NCI-H2171 (cell line): ENCODE measurements at regions not wholly inside any gene's neighbourhood (a gene's known extent, or its start where the extent isn't known, plus 50 kb on each side); places are given as distances from the start of the nearest gene placed in this dataset.

Experiments
- DNase-seq: peaks from one replicate; lab custom pipeline; 2025; lab: John Stamatoyannopoulos, UW

DNA sequence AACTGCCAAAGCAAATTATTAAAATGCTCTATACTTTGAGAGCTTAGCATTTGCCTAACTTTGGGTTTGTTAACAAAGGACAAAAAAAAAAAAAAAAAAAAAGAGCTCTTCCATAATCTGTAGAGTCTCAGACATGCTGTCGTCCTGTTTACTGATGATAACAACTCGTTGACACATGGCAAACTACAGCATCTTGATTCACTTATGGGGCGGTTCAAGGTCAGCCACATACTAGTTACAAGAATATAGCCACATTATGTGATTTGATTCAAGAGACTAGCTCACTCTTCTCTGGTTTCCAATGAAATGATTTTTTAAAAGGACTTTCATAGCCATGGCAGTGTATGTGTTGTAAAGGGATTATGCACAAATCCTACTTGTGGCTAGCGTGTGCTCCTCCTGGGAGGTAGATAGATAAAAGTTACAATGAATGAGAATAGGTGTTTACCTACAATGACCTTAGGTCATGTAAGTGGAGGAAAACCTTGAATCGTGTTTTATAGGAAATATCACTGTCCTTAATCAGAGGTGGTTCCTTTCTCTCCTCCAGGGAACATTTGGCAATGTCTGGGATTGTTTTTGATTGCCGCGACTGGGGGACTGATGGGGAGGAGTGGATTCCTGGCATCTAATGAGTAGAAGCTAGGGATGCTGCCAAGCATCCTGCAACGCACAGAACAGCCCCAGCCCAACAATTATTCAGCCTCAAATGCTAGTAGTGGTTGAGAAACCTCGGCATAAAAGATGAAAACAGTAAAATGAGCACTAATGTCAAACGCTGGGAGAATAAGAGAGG is 969.2 kb upstream of the SLC35B3 start:
- no peak for DNase-seq

GRCh38 chr6:9403736-9404135 is 968.4 kb upstream of the SLC35B3 start:
- DNase-seq, result no peak

DNA sequence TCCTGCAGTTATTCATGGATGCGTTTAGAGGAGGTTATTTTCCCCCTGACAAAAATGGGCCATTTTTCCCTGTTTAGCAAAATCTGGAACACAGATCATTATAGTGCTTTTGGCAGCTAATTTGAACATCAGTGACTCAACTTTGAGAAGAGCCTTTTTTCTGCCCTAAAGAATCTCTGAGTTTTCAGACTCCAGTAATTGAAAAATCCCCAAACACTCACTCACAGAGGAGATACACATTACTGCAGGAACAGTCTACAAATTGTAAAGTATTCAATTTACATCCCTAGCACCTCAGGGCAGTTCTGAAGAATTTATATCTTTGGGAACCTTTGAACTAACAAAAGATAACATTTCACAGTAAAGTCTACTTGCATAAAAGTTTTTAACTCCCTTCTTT is 966.6 kb upstream of the SLC35B3 start:
- DNase-seq, result no peak

- no peak for DNase-seq
Measured at GRCh38 chr6:9399916-9400315, 964.6 kb upstream of the SLC35B3 start.

GRCh38 chr6:9398767-9399373 is 963.5 kb upstream of the SLC35B3 start:
- no peak for DNase-seq

GRCh38 chr6:9398071-9398766 is 962.9 kb upstream of the SLC35B3 start:
- no peak for DNase-seq

- no peak for DNase-seq
Measured at GRCh38 chr6:9388596-9388995, 953.3 kb upstream of the SLC35B3 start.

- no peak for DNase-seq
Measured at GRCh38 chr6:9380568-9380967, 945.2 kb upstream of the SLC35B3 start.

- no peak for DNase-seq
Measured at GRCh38 chr6:9373308-9373707, 938.0 kb upstream of the SLC35B3 start.

GRCh38 chr6:9370480-9370879 is 935.1 kb upstream of the SLC35B3 start:
- DNase-seq, result no peak

GRCh38 chr6:9365378-9365777 is 930.0 kb upstream of the SLC35B3 start:
- DNase-seq, result no peak

- no peak for DNase-seq
Measured at GRCh38 chr6:9361749-9362148, 926.4 kb upstream of the SLC35B3 start.

GRCh38 chr6:9360881-9361280 is 925.5 kb upstream of the SLC35B3 start:
- no peak for DNase-seq

DNA sequence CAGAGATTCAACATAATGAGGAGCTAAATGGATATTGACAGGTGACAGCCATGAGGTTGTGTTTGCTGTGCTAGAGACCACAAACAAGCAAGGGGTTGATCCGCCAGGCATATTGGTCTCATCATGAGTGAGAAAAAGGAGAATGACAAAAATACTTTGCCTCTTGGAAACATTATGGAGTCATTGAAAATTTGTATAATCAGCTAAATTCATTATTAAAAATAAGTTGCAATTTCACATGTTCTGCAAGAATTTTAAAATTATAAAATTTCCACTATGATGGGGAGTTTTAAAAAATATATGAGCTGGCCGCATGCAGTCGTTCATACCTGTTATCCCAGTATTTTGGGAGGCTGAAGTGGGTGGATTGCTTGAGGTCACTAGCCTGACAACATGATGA is 912.3 kb upstream of the SLC35B3 start:
- DNase-seq, result no peak

- DNase-seq, result no peak
Measured at GRCh38 chr6:9346923-9347322, 911.6 kb upstream of the SLC35B3 start.

- no peak for DNase-seq
Measured at GRCh38 chr6:9335431-9335830, 900.1 kb upstream of the SLC35B3 start.

- no peak for DNase-seq
Measured at GRCh38 chr6:9334979-9335378, 899.6 kb upstream of the SLC35B3 start.

- DNase-seq, result no peak
Measured at GRCh38 chr6:9332241-9332780, 897.0 kb upstream of the SLC35B3 start.

DNA sequence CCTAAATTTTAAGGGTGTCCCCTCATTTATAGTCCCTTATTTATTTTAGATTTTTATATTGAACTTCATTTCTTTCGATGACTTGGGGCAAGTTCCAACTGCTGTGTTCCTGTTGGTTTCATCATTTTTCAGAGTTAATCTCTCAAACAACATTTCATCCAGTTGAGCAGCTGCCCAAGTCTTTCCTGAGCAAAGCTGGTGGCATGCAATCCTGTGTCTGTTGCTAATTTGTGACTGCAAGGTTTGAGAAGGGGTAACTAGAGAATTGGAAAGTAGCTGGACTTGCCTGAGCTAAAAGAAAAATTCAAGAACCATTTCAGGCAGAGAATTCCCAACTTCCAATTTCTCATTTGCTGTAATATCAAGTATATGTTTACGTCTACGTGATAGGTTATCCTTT is 881.5 kb upstream of the SLC35B3 start:
- no peak for DNase-seq

DNA sequence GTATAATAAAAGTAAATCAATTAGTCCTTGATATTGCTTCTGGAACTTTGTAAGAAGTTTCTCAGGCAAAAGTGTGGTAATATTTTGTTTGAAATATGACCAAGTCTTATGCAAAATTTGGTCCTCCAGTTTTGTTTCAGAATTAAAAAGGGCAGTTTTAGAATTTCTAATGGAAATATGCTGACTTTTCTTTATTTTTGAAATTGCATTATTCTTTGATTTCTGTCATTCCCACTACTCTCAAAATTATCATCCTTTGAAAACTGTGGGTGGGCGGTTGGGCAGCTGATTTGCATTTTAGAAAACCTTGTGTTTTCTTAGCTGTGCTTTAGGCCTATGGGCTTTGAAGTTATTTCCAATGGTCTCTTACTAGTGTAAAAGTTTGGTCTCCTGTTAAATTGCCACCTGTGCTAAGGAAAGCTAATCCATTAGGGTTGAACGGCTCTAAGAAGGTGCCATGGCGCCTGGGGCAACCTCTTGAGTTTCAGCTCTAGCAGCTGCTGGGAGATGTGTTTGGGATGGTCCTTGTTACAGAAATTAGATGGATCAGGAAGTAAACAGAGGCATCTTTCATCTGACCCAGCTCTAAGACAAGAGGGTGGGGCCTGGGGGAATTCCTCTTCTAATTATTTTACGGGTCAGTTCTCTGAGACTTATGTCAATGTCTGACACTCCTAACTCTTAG is 880.8 kb upstream of the SLC35B3 start:
- DNase-seq, result no peak

GRCh38 chr6:9308284-9308683 is 872.9 kb upstream of the SLC35B3 start:
- no peak for DNase-seq

GRCh38 chr6:9307786-9308185 is 872.4 kb upstream of the SLC35B3 start:
- no peak for DNase-seq
